Liver (tissue), 8 donors: ENCODE measurements at regions not wholly inside any gene's neighbourhood (a gene's known extent, or its start where the extent isn't known, plus 50 kb on each side); places are given as distances from the start of the nearest gene placed in this dataset.

Source experiments
- DNase-seq: peaks from one replicate; pipeline ENCODE4 v3.0.0-alpha.2; 2017; ENCODE audit warnings: low spot score
- H3K27ac ChIP-seq, 2 donors: one replicate each; pipeline ENCODE4 v1.7.0; 2013; ENCODE audit warnings: inconsistent platforms in 2 of 2, low read length in 2 of 2, control low read depth in 1 of 2, low read depth in 1 of 2, mild to moderate bottlenecking in 1 of 2
- H3K27me3 ChIP-seq, 4 donors: one replicate each; pipeline versions ENCODE4 v1.6.1 to v1.7.0; 2013; ENCODE audit warnings: low read length in 3 of 4, inconsistent platforms in 1 of 4, mild to moderate bottlenecking in 1 of 4, moderate library complexity in 1 of 4; ENCODE audit not compliant: control insufficient read depth in 4 of 4, insufficient read depth in 4 of 4
- H3K36me3 ChIP-seq, 4 donors: one replicate each; pipeline versions ENCODE4 v1.6.1 to v1.7.0; 2013; ENCODE audit warnings: low read length in 3 of 4, mild to moderate bottlenecking in 3 of 4, low read depth in 1 of 4, moderate library complexity in 1 of 4; ENCODE audit not compliant: control insufficient read depth in 4 of 4, insufficient read depth in 3 of 4
- H3K4me1 ChIP-seq, 4 donors: one replicate each; pipeline versions ENCODE4 v1.6.1 to v1.7.0; 2013; ENCODE audit warnings: low read length in 3 of 4, mild to moderate bottlenecking in 3 of 4, moderate library complexity in 1 of 4; ENCODE audit not compliant: control insufficient read depth in 4 of 4, insufficient read depth in 4 of 4
- H3K4me3 ChIP-seq, 3 donors: one replicate each; pipeline versions ENCODE4 v1.6.1 to v1.7.0; 2013; ENCODE audit warnings: low read length in 3 of 3, control low read depth in 1 of 3, low read depth in 1 of 3, mild to moderate bottlenecking in 1 of 3
- H3K9ac ChIP-seq, 2 donors: one replicate each; pipeline ENCODE4 v1.7.0; 2013; ENCODE audit warnings: low read length in 2 of 2, mild to moderate bottlenecking in 2 of 2, moderate library complexity in 2 of 2, control low read depth in 1 of 2, low read depth in 1 of 2
- H3K9me3 ChIP-seq, 4 donors: one replicate each; pipeline versions ENCODE4 v1.6.1 to v1.7.0; 2013; ENCODE audit warnings: low read length in 3 of 4; ENCODE audit not compliant: control insufficient read depth in 4 of 4
- FOXA1 ChIP-seq: IDR thresholded peaks from 2 replicates; pipeline ENCODE4 v1.6.1; 2016; ENCODE audit warnings: antibody characterized with exemption
- FOXA2 ChIP-seq: IDR thresholded peaks from 2 replicates; pipeline ENCODE4 v1.6.1; 2016; ENCODE audit warnings: antibody characterized with exemption
- GABPA ChIP-seq, 2 donors: IDR thresholded peaks in 1 of 2; conservative IDR thresholded peaks in 1 of 2; 2 replicates each; pipeline ENCODE4 v1.6.1; 2016; ENCODE audit warnings: antibody characterized with exemption in 2 of 2, mild to moderate bottlenecking in 1 of 2, moderate library complexity in 1 of 2
- HNF4A ChIP-seq, 2 donors: conservative IDR thresholded peaks; 2 replicates each; pipeline ENCODE4 v1.6.1; 2016; ENCODE audit warnings: antibody characterized with exemption in 2 of 2, mild to moderate bottlenecking in 2 of 2
- HNF4G ChIP-seq: IDR thresholded peaks from 2 replicates; pipeline ENCODE4 v1.6.1; 2016; ENCODE audit warnings: antibody characterized with exemption
- JUND ChIP-seq, 2 donors: IDR thresholded peaks; 2 replicates each; pipeline ENCODE4 v1.6.1; 2016; ENCODE audit warnings: antibody characterized with exemption in 2 of 2
- NR2F2 ChIP-seq: IDR thresholded peaks from 2 replicates; pipeline ENCODE4 v1.6.1; 2016; ENCODE audit warnings: antibody characterized with exemption
- RXRA ChIP-seq, 2 donors: IDR thresholded peaks; 2 replicates each; pipeline ENCODE4 v1.6.1; 2017 to 2018; ENCODE audit warnings: antibody characterized with exemption in 2 of 2, mild to moderate bottlenecking in 1 of 2
- SP1 ChIP-seq: IDR thresholded peaks from 2 replicates; pipeline ENCODE4 v1.6.1; 2018; ENCODE audit warnings: antibody characterized with exemption, mild to moderate bottlenecking
- TAF1 ChIP-seq: conservative IDR thresholded peaks from 2 replicates; pipeline ENCODE4 v1.6.1; 2016; ENCODE audit warnings: antibody characterized with exemption, mild to moderate bottlenecking
- WGBS: extraction: QIAGEN DNeasy Blood & Tissue Kit; methylation state at CpG from one replicate; pipeline ENCODE4 v1.1.7; 2013; 5-methylcytosine and 5-hydroxymethylcytosine counted together
- TF ChIP-seq, protein P1 (sequence below): IDR thresholded peaks from 2 replicates; pipeline ENCODE4 v1.6.1; 2016; ENCODE audit warnings: antibody characterized with exemption
- TF ChIP-seq, protein P2 (sequence below): fragments of 150-350 bp; IDR thresholded peaks from 2 replicates; pipeline ENCODE4 v1.5.1; 2017; ENCODE audit warnings: improper control_type of control experiment, low read depth, low read length; ENCODE audit not compliant: missing input control
- TF ChIP-seq, protein P3 (sequence below): IDR thresholded peaks from 2 replicates; pipeline ENCODE4 v1.6.1; 2016; ENCODE audit warnings: antibody characterized with exemption
- TF ChIP-seq, protein P4 (sequence below): IDR thresholded peaks from 2 replicates; pipeline ENCODE4 v1.6.1; 2016; ENCODE audit warnings: antibody characterized with exemption
- TF ChIP-seq, protein P5 (sequence below): IDR thresholded peaks from 2 replicates; pipeline ENCODE4 v1.6.1; 2016; ENCODE audit warnings: antibody characterized with exemption, mild to moderate bottlenecking
- donor health status: healthy.
- donor health status: healthy.
- donor health status: healthy.
- donor health status: healthy.
- donor health status: healthy.

DNA sequence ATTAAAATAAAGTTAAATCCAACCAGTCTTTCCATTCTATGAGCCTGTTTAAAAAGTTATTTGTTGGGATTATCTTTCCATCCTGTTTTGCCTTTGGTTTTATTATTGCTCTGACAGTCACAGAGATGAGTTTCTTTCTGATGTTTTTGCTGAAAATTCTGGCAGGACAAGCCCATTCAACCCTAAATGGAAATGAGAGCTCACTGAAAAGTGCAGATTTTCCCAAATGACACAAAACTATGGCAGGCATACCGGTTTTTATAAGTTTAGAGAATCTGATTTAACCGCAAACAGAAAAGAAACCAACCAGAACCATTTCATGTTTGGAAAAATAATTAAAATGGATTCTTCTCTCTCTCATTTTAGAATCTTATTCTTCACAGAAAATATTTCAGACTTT is 238.1 kb upstream of the SGO1 start:
- TF ChIP-seq NR2F2: no peak
- no peak for TF ChIP-seq JUND (IDR thresholded peaks at IDR 0.05)
- TF ChIP-seq, protein P1, sequence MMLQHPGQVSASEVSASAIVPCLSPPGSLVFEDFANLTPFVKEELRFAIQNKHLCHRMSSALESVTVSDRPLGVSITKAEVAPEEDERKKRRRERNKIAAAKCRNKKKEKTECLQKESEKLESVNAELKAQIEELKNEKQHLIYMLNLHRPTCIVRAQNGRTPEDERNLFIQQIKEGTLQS: no peak
- TF ChIP-seq GABPA (IDR thresholded peaks at IDR 0.05 in 1 of 2, conservative IDR thresholded peaks at IDR 0.05 in 1 of 2): no peak
- TF ChIP-seq, protein P2, sequence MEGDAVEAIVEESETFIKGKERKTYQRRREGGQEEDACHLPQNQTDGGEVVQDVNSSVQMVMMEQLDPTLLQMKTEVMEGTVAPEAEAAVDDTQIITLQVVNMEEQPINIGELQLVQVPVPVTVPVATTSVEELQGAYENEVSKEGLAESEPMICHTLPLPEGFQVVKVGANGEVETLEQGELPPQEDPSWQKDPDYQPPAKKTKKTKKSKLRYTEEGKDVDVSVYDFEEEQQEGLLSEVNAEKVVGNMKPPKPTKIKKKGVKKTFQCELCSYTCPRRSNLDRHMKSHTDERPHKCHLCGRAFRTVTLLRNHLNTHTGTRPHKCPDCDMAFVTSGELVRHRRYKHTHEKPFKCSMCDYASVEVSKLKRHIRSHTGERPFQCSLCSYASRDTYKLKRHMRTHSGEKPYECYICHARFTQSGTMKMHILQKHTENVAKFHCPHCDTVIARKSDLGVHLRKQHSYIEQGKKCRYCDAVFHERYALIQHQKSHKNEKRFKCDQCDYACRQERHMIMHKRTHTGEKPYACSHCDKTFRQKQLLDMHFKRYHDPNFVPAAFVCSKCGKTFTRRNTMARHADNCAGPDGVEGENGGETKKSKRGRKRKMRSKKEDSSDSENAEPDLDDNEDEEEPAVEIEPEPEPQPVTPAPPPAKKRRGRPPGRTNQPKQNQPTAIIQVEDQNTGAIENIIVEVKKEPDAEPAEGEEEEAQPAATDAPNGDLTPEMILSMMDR: no peak
- TF ChIP-seq FOXA2: no peak
- TF ChIP-seq RXRA (IDR thresholded peaks at IDR 0.05): no peak
- TF ChIP-seq, protein P3, sequence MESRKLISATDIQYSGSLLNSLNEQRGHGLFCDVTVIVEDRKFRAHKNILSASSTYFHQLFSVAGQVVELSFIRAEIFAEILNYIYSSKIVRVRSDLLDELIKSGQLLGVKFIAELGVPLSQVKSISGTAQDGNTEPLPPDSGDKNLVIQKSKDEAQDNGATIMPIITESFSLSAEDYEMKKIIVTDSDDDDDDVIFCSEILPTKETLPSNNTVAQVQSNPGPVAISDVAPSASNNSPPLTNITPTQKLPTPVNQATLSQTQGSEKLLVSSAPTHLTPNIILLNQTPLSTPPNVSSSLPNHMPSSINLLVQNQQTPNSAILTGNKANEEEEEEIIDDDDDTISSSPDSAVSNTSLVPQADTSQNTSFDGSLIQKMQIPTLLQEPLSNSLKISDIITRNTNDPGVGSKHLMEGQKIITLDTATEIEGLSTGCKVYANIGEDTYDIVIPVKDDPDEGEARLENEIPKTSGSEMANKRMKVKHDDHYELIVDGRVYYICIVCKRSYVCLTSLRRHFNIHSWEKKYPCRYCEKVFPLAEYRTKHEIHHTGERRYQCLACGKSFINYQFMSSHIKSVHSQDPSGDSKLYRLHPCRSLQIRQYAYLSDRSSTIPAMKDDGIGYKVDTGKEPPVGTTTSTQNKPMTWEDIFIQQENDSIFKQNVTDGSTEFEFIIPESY: no peak
- TF ChIP-seq HNF4G: no peak
- TF ChIP-seq HNF4A (conservative IDR thresholded peaks at IDR 0.05): no peak
- TF ChIP-seq, protein P4, sequence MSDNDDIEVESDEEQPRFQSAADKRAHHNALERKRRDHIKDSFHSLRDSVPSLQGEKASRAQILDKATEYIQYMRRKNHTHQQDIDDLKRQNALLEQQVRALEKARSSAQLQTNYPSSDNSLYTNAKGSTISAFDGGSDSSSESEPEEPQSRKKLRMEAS: no peak
- no peak for TF ChIP-seq TAF1
- no peak for TF ChIP-seq FOXA1
- TF ChIP-seq, protein P5, sequence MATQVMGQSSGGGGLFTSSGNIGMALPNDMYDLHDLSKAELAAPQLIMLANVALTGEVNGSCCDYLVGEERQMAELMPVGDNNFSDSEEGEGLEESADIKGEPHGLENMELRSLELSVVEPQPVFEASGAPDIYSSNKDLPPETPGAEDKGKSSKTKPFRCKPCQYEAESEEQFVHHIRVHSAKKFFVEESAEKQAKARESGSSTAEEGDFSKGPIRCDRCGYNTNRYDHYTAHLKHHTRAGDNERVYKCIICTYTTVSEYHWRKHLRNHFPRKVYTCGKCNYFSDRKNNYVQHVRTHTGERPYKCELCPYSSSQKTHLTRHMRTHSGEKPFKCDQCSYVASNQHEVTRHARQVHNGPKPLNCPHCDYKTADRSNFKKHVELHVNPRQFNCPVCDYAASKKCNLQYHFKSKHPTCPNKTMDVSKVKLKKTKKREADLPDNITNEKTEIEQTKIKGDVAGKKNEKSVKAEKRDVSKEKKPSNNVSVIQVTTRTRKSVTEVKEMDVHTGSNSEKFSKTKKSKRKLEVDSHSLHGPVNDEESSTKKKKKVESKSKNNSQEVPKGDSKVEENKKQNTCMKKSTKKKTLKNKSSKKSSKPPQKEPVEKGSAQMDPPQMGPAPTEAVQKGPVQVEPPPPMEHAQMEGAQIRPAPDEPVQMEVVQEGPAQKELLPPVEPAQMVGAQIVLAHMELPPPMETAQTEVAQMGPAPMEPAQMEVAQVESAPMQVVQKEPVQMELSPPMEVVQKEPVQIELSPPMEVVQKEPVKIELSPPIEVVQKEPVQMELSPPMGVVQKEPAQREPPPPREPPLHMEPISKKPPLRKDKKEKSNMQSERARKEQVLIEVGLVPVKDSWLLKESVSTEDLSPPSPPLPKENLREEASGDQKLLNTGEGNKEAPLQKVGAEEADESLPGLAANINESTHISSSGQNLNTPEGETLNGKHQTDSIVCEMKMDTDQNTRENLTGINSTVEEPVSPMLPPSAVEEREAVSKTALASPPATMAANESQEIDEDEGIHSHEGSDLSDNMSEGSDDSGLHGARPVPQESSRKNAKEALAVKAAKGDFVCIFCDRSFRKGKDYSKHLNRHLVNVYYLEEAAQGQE: no peak
- no peak overlapping the region for H3K9ac ChIP-seq
- H3K4me1 ChIP-seq: no peaks in the 10 kb centered on the region
- 81% methylated on average over 2 of the region's 2 CpGs for WGBS
- no peak overlapping the region for H3K4me3 ChIP-seq
- no peak for DNase-seq
- peaks cover 0 to 2% (median 0%) of the 10 kb centered on the region in 4 donors for H3K9me3 ChIP-seq
- H3K27me3 ChIP-seq: no peaks in the 10 kb centered on the region
- H3K36me3 ChIP-seq: no peaks in the 10 kb centered on the region
- no peak overlapping the region for H3K27ac ChIP-seq

DNA sequence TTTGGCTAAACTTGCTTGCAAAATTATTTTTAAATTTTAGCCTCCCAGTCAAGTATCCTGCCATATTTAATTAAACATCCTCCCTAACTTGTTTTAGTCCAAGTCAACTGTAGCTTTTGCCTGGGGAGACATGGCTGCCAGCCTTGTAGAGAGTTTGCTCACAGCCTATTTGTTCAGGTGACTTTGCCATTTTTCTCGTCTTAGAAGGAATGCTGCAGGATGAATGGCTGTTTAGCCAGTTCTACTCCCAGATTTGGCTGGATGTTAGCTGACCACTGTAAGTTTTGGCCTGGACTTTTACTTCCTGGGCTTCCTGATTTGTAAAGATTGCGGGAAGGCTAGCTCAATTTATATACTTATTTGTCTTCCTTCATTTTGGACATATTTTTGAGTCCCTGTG is 236.4 kb upstream of the SGO1 start:
- H3K4me1 ChIP-seq: no peaks in the 10 kb centered on the region
- WGBS: 82% methylated on average over 2 of the region's 2 CpGs
- no peaks in the 10 kb centered on the region for H3K36me3 ChIP-seq
- no peak overlapping the region for H3K27ac ChIP-seq
- H3K4me3 ChIP-seq: no peak overlapping the region
- H3K9ac ChIP-seq: no peak overlapping the region
- TF ChIP-seq GABPA (IDR thresholded peaks at IDR 0.05 in 1 of 2, conservative IDR thresholded peaks at IDR 0.05 in 1 of 2) (no peak), SP1 (no peak), RXRA (IDR thresholded peaks at IDR 0.05) (no peak)
- TF ChIP-seq, protein P4: no peak
- no peaks in the 10 kb centered on the region for H3K27me3 ChIP-seq
- H3K9me3 ChIP-seq: peaks cover 0 to 2% (median 0%) of the 10 kb centered on the region in 4 donors
- DNase-seq: no peak
